ENCODE measurements at regions not wholly inside any gene's neighbourhood (a gene's known extent, or its start where the extent isn't known, plus 50 kb on each side); places are given as distances from the start of the nearest gene placed in this dataset.

GRCh38 chr10:125475815-125476214 is 207.1 kb downstream of the TEX36 start:
- intact Hi-C loops (cut with micrococcal nuclease): no loop called here
- Mint-ChIP-seq H3K4me1 (ENCODE audit: low read depth) (no peaks in the 10 kb centered on the region), H3K36me3 (ENCODE audit: low read depth) (no peaks in the 10 kb centered on the region), H3K9me3 (no peaks in the 10 kb centered on the region), H3K27ac (no peak overlapping the region), H3K27me3 (no peaks in the 10 kb centered on the region), H3K4me3 (no peak overlapping the region)

DNA sequence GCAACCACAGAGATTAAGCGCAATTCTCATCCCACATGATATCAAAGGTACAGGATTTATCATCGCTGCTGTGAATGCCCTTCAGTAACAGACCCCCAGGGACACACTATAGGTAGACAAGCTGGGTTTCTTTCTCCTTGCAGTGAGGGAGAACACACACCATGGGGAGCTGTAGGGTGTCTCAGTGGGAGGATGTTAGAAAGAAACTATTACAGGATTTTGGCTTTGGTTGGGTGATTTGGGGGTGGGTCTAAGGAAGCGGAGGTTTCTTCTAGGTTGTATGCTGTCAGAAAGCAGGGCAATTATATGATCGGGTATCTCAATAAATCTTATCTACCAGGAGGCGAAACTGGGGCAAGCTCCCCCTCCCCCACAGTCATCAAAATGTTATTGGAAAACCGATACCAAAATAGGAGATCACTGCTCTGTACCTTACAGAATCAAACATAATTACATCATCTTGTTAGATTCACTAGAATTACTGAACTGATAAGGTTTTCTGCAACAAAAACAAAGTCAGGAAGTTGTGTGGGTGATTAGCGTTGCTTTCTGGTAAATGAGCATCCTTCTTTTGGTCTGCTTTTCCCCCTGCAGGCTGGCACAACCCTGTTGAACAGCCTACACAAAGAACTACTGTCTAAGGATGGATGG is 209.7 kb downstream of the TEX36 start:
- intact Hi-C loops (cut with micrococcal nuclease): no loop called here
- H3K27ac Mint-ChIP-seq: no peak overlapping the region
- no peaks in the 10 kb centered on the region for H3K9me3 Mint-ChIP-seq
- no peaks in the 10 kb centered on the region for H3K27me3 Mint-ChIP-seq
- H3K4me1 Mint-ChIP-seq (ENCODE audit: low read depth): no peaks in the 10 kb centered on the region
- no peak overlapping the region for H3K4me3 Mint-ChIP-seq
- H3K36me3 Mint-ChIP-seq (ENCODE audit: low read depth): no peaks in the 10 kb centered on the region

GRCh38 chr10:125472010-125472607 is 210.9 kb downstream of the TEX36 start:
- Mint-ChIP-seq H3K27ac (no peak overlapping the region), H3K4me1 (ENCODE audit: low read depth) (no peaks in the 10 kb centered on the region), H3K4me3 (no peak overlapping the region), H3K36me3 (ENCODE audit: low read depth) (no peaks in the 10 kb centered on the region), H3K9me3 (no peaks in the 10 kb centered on the region), H3K27me3 (no peaks in the 10 kb centered on the region)
- intact Hi-C loops (cut with micrococcal nuclease): no loop called here

GRCh38 chr10:125468278-125468677 is 214.7 kb downstream of the TEX36 start:
- no peaks in the 10 kb centered on the region for H3K36me3 Mint-ChIP-seq (ENCODE audit: low read depth)
- H3K27ac Mint-ChIP-seq: no peak overlapping the region
- H3K27me3 Mint-ChIP-seq: no peaks in the 10 kb centered on the region
- intact Hi-C loops (cut with micrococcal nuclease): no loop called here
- no peaks in the 10 kb centered on the region for H3K4me1 Mint-ChIP-seq (ENCODE audit: low read depth)
- H3K9me3 Mint-ChIP-seq: no peaks in the 10 kb centered on the region
- H3K4me3 Mint-ChIP-seq: no peak overlapping the region

DNA sequence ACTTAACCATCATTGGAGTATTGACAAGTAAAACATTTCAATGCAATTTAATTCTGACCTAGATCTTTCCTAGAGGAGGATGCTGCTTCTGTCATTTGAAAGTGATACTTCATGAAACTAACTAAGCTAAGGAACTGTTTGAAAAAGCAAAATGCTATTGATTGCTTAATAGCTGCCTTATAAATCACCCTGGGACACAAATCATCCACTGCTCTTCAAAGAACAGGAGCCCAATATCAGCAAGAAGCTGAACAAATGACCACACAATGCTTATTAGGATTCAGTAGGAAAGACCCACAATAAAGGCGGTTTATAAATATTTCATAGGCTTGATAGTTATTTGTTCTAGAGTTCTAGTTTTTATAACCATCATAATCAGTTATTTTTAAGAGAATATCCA is 216.3 kb downstream of the TEX36 start:
- no peaks in the 10 kb centered on the region for H3K9me3 Mint-ChIP-seq
- H3K36me3 Mint-ChIP-seq (ENCODE audit: low read depth): no peaks in the 10 kb centered on the region
- no peak overlapping the region for H3K27ac Mint-ChIP-seq
- no peak overlapping the region for H3K4me3 Mint-ChIP-seq
- H3K4me1 Mint-ChIP-seq (ENCODE audit: low read depth): no peaks in the 10 kb centered on the region
- H3K27me3 Mint-ChIP-seq: no peaks in the 10 kb centered on the region
- intact Hi-C loops (cut with micrococcal nuclease): no loop called here

DNA sequence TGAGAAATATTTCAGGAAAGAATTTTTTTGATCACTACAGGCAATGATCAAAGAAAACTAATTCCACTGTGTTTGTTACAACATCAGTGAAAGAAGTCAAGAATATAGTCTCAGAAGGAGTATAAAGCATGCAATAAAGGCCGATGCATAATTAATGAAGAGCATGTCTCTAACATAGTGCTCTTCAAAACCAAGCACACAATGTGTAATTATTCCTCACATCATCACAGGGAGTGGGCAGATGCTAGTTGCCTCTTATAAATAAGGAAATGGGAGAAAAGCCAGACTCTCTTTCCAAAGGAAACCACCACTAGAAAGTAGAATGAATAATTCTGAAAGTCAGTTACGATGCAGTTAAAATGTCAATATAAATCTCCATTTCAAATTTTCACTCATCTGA is 220.1 kb downstream of the TEX36 start:
- Mint-ChIP-seq H3K36me3 (ENCODE audit: low read depth) (no peaks in the 10 kb centered on the region), H3K27ac (no peak overlapping the region)
- intact Hi-C loops (cut with micrococcal nuclease): no loop called here

GRCh38 chr10:125460326-125460725 is 222.6 kb downstream of the TEX36 start:
- no peaks in the 10 kb centered on the region for H3K27me3 Mint-ChIP-seq
- H3K27ac Mint-ChIP-seq: no peak overlapping the region
- intact Hi-C loops (cut with micrococcal nuclease): no loop called here
- no peaks in the 10 kb centered on the region for H3K9me3 Mint-ChIP-seq
- no peaks in the 10 kb centered on the region for H3K4me1 Mint-ChIP-seq (ENCODE audit: low read depth)
- no peaks in the 10 kb centered on the region for H3K36me3 Mint-ChIP-seq (ENCODE audit: low read depth)
- H3K4me3 Mint-ChIP-seq: no peak overlapping the region

More for the DNA sequence above, 220.1 kb downstream of the TEX36 start:
- H3K4me3 Mint-ChIP-seq: no peak overlapping the region
- H3K9me3 Mint-ChIP-seq: no peaks in the 10 kb centered on the region
- H3K4me1 Mint-ChIP-seq (ENCODE audit: low read depth): no peaks in the 10 kb centered on the region
- H3K27me3 Mint-ChIP-seq: no peaks in the 10 kb centered on the region

DNA sequence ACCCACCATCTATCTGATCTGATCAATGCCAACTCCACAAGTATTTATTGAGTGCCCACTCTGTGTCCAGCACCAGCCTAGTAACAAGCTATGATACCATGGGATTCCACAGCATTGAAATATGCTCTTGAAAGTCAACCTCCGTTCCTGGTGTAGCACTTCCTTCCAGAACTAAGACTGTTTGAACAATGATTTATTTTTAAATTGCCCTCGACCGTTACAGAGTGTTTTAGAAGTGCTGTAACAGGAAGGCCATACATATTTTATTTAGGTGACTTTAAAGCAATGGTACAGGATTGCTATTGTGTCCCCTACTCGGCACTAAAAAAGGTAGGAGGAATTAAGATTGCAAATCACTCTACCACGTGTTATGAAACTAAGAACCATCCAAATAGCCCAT is 225.6 kb downstream of the TEX36 start:
- H3K4me1 Mint-ChIP-seq (ENCODE audit: low read depth): no peaks in the 10 kb centered on the region
- intact Hi-C loops (cut with micrococcal nuclease): no loop called here
- H3K27me3 Mint-ChIP-seq: no peaks in the 10 kb centered on the region
- H3K4me3 Mint-ChIP-seq: no peak overlapping the region
- no peak overlapping the region for H3K27ac Mint-ChIP-seq
- H3K9me3 Mint-ChIP-seq: no peaks in the 10 kb centered on the region
- H3K36me3 Mint-ChIP-seq (ENCODE audit: low read depth): no peaks in the 10 kb centered on the region

GRCh38 chr10:125455855-125456254 is 227.1 kb downstream of the TEX36 start:
- no peaks in the 10 kb centered on the region for H3K36me3 Mint-ChIP-seq (ENCODE audit: low read depth)
- no peak overlapping the region for H3K4me3 Mint-ChIP-seq
- intact Hi-C loops (cut with micrococcal nuclease): no loop called here
- no peak overlapping the region for H3K27ac Mint-ChIP-seq
- H3K27me3 Mint-ChIP-seq: no peaks in the 10 kb centered on the region
- no peaks in the 10 kb centered on the region for H3K9me3 Mint-ChIP-seq
- H3K4me1 Mint-ChIP-seq (ENCODE audit: low read depth): no peaks in the 10 kb centered on the region

GRCh38 chr10:125455431-125455830 is 227.5 kb downstream of the TEX36 start:
- Mint-ChIP-seq H3K4me1 (ENCODE audit: low read depth) (no peaks in the 10 kb centered on the region), H3K9me3 (no peaks in the 10 kb centered on the region), H3K36me3 (ENCODE audit: low read depth) (no peaks in the 10 kb centered on the region), H3K27ac (no peak overlapping the region), H3K4me3 (no peak overlapping the region), H3K27me3 (no peaks in the 10 kb centered on the region)
- intact Hi-C loops (cut with micrococcal nuclease): no loop called here

DNA sequence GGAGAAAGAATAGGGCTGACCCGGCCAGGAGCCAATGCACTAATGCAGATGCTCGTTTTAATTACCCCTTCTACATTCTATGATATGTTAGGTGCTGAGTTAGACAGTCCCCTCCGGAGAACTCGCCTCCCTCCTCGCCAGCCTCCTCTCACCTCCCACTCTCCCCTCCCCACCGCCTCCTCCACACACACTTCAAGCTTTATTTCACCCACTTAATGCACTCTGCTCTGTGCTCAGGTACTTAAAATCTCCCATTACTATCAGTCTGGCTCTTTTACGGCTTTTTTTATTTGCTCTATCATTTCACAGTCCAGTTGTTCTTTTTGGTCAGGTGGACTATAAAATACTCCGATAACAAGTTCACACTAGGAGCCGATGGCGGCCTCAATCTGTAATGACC is 231.6 kb downstream of the TEX36 start:
- no peaks in the 10 kb centered on the region for H3K4me1 Mint-ChIP-seq (ENCODE audit: low read depth)
- intact Hi-C loops (cut with micrococcal nuclease): no loop called here
- H3K9me3 Mint-ChIP-seq: no peaks in the 10 kb centered on the region
- no peak overlapping the region for H3K4me3 Mint-ChIP-seq
- H3K36me3 Mint-ChIP-seq (ENCODE audit: low read depth): no peaks in the 10 kb centered on the region
- H3K27ac Mint-ChIP-seq: no peak overlapping the region
- no peaks in the 10 kb centered on the region for H3K27me3 Mint-ChIP-seq

GRCh38 chr10:125450218-125450617 is 232.7 kb downstream of the TEX36 start:
- H3K27ac Mint-ChIP-seq: no peak overlapping the region
- intact Hi-C loops (cut with micrococcal nuclease): no loop called here
- no peaks in the 10 kb centered on the region for H3K36me3 Mint-ChIP-seq (ENCODE audit: low read depth)
- no peaks in the 10 kb centered on the region for H3K27me3 Mint-ChIP-seq
- no peak overlapping the region for H3K4me3 Mint-ChIP-seq
- no peaks in the 10 kb centered on the region for H3K9me3 Mint-ChIP-seq
- H3K4me1 Mint-ChIP-seq (ENCODE audit: low read depth): no peaks in the 10 kb centered on the region

GRCh38 chr10:125449571-125449970 is 233.4 kb downstream of the TEX36 start:
- H3K9me3 Mint-ChIP-seq: no peaks in the 10 kb centered on the region
- H3K27ac Mint-ChIP-seq: no peak overlapping the region
- no peaks in the 10 kb centered on the region for H3K4me1 Mint-ChIP-seq (ENCODE audit: low read depth)

GRCh38 chr10:125448596-125448995 is 234.4 kb downstream of the TEX36 start:
- Mint-ChIP-seq H3K27ac (no peak overlapping the region), H3K4me3 (no peak overlapping the region), H3K27me3 (no peaks in the 10 kb centered on the region), H3K9me3 (no peaks in the 10 kb centered on the region), H3K36me3 (ENCODE audit: low read depth) (no peaks in the 10 kb centered on the region), H3K4me1 (ENCODE audit: low read depth) (no peaks in the 10 kb centered on the region)
- intact Hi-C loops (cut with micrococcal nuclease): no loop called here

More at GRCh38 chr10:125449571-125449970, 233.4 kb downstream of the TEX36 start:
- intact Hi-C loops (cut with micrococcal nuclease): no loop called here
- H3K36me3 Mint-ChIP-seq (ENCODE audit: low read depth): no peaks in the 10 kb centered on the region
- no peaks in the 10 kb centered on the region for H3K27me3 Mint-ChIP-seq
- no peak overlapping the region for H3K4me3 Mint-ChIP-seq

- no peaks in the 10 kb centered on the region for H3K9me3 Mint-ChIP-seq
- H3K27ac Mint-ChIP-seq: no peak overlapping the region
- H3K4me1 Mint-ChIP-seq (ENCODE audit: low read depth): no peaks in the 10 kb centered on the region
- no peaks in the 10 kb centered on the region for H3K27me3 Mint-ChIP-seq
- no peak overlapping the region for H3K4me3 Mint-ChIP-seq
- intact Hi-C loops (cut with micrococcal nuclease): no loop called here
- H3K36me3 Mint-ChIP-seq (ENCODE audit: low read depth): no peaks in the 10 kb centered on the region
Measured at GRCh38 chr10:125444790-125445189, 238.2 kb downstream of the TEX36 start.

All from dendritic cell treated with granulocyte-macrophage colony-stimulating factor and Interleukin-4, amounts not matched to agents 40 ng/mL and 50 ng/mL, for 4 days (primary cell).